Suprapubic skin (tissue), 4 donors: ENCODE measurements at regions not wholly inside any gene's neighbourhood (a gene's known extent, or its start where the extent isn't known, plus 50 kb on each side); places are given as distances from the start of the nearest gene placed in this dataset.

Source experiments
- CTCF ChIP-seq, 2 donors: fragments of 200-600 bp in 1 of 2; fragments of 450-650 bp in 1 of 2; sonication (generic) in 1 of 2; IDR thresholded peaks; one replicate each; pipeline ENCODE4 v1.5.1; 2016 to 2019; ENCODE audit warnings: antibody characterized with exemption in 2 of 2, mild to moderate bottlenecking in 1 of 2, moderate library complexity in 1 of 2
- POLR2A ChIP-seq, 2 donors: fragments of 450-650 bp; IDR thresholded peaks; one replicate each; pipeline ENCODE4 v1.6.1; 2017; ENCODE audit warnings: antibody characterized with exemption in 2 of 2, mild to moderate bottlenecking in 2 of 2, moderate library complexity in 2 of 2
- POLR2AphosphoS5 ChIP-seq, 3 donors: sonication (generic); formaldehyde crosslinking; IDR thresholded peaks; one replicate each; pipeline ENCODE4 v1.6.1; 2017; ENCODE audit warnings: antibody characterized with exemption in 3 of 3

DNA sequence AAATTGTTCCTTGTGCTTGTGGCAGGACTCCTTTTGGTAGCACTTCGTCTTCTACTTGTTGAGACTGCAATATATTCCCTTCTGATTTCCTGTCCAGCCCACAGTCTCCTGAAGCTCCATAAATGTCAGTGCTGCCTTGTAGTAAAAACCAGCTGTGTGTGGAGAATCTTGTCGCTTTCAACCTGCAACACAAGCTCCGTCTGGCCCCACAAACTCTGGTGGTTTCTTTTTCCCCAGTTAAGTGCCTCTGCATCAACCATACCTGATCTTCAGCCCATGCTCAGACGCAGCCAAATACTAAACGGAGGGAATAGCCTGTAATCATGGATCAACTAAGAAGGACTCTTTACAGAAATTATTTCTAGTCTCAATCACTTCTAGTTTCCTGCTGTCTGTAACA, 1133.3 kb upstream of the ADGRB3 start:
- no peak for TF ChIP-seq POLR2AphosphoS5 (IDR thresholded peaks at IDR 0.05)
- TF ChIP-seq CTCF (IDR thresholded peaks at IDR 0.05) = no peak
- no peak for TF ChIP-seq POLR2A (IDR thresholded peaks at IDR 0.05)
